Kidney (tissue), 13 donors: ENCODE measurements at regions not wholly inside any gene's neighbourhood (a gene's known extent, or its start where the extent isn't known, plus 50 kb on each side); places are given as distances from the start of the nearest gene placed in this dataset.

Experiments
- DNase-seq, 5 donors: peaks; one replicate each; pipeline ENCODE4 v3.0.0-alpha.2; 2013 to 2020
- FAIRE-seq: peaks from 2 replicates; lab custom pipeline; 2012; peaks lifted over from hg19 to GRCh38; lab: Jason Lieb, UNC
- H3K27ac ChIP-seq, 2 donors: one replicate each; pipeline ENCODE4 v1.7.0; 2013; ENCODE audit warnings: low read depth in 2 of 2, low read length in 2 of 2, inconsistent platforms in 1 of 2
- H3K27me3 ChIP-seq: one replicate; pipeline ENCODE4 v1.7.1; 2013; ENCODE audit warnings: low read length, inconsistent platforms; ENCODE audit not compliant: control insufficient read depth, insufficient read depth
- H3K36me3 ChIP-seq, 3 donors: one replicate each; pipeline versions ENCODE4 v1.7.0 to v1.7.1; 2013; ENCODE audit warnings: low read length in 3 of 3, control low read depth in 1 of 3, inconsistent platforms in 1 of 3; ENCODE audit not compliant: insufficient read depth in 3 of 3, control insufficient read depth in 2 of 3
- H3K4me1 ChIP-seq, 3 donors: one replicate each; pipeline versions ENCODE4 v1.7.0 to v1.7.1; 2013; ENCODE audit warnings: low read length in 3 of 3, inconsistent platforms in 1 of 3, low read depth in 1 of 3; ENCODE audit not compliant: control insufficient read depth in 2 of 3, insufficient read depth in 2 of 3
- H3K4me3 ChIP-seq, 3 donors: one replicate each; pipeline versions ENCODE4 v1.7.0 to v1.8.1; 2013; ENCODE audit warnings: low read length in 3 of 3, control low read depth in 1 of 3, inconsistent platforms in 1 of 3
- H3K9ac ChIP-seq, 3 donors: one replicate each; pipeline versions ENCODE4 v1.7.0 to v1.7.1; 2013; ENCODE audit warnings: low read length in 3 of 3, control low read depth in 1 of 3, inconsistent platforms in 1 of 3
- H3K9me3 ChIP-seq, 3 donors: one replicate each; pipeline versions ENCODE4 v1.7.0 to v1.7.1; 2013; ENCODE audit warnings: low read length in 3 of 3, control low read depth in 1 of 3, inconsistent platforms in 1 of 3; ENCODE audit not compliant: control insufficient read depth in 2 of 3, insufficient read depth in 1 of 3
- CTCF ChIP-seq: IDR thresholded peaks from 3 replicates; pipeline ENCODE4 v1.5.1; 2012; ENCODE audit warnings: mild to moderate bottlenecking, moderate library complexity, borderline replicate concordance; ENCODE audit not compliant: insufficient read depth; ENCODE audit errors: extremely low read depth
- intact Hi-C: fragments of 100-400 bp; cut with DNase I; formaldehyde crosslinking; loops from one replicate; pipeline ENCODE4 v1.11.1; 2022
- donor health status: control.
- donor health status: control.
- donor health status: control.
- donor health status: control.
- donor health status: control.
- donor health status: DM: yes; HTN: yes; CAD: no.
- donor health status: Normal renal cell carcinoma (clear cell type).

GRCh38 chr14:26078561-26078960, 519.3 kb downstream of the NOVA1 start:
- Histone ChIP-seq H3K36me3 (no peaks in the 10 kb centered on the region), H3K4me3 (no peak overlapping the region), H3K27ac (no peak overlapping the region), H3K9me3 (no peaks in the 10 kb centered on the region), H3K27me3 (no peaks in the 10 kb centered on the region), H3K9ac (no peak overlapping the region), H3K4me1 (no peaks in the 10 kb centered on the region)
- intact Hi-C loops = no loop called here
- FAIRE-seq = no peak
- peak in 2 of 5 donors; percentile 49 to 52 for DNase-seq
- no peak for TF ChIP-seq CTCF

GRCh38 chr14:26074892-26075291, 522.9 kb downstream of the NOVA1 start:
- TF ChIP-seq CTCF = no peak
- Histone ChIP-seq H3K4me1 (no peaks in the 10 kb centered on the region), H3K36me3 (no peaks in the 10 kb centered on the region), H3K27me3 (no peaks in the 10 kb centered on the region), H3K4me3 (no peak overlapping the region), H3K9me3 (no peaks in the 10 kb centered on the region), H3K27ac (no peak overlapping the region), H3K9ac (no peak overlapping the region)
- FAIRE-seq (no peak), DNase-seq (no peak)
- intact Hi-C loops = no loop called here

- intact Hi-C loops = no loop called here
- DNase-seq (no peak), FAIRE-seq (no peak)
- TF ChIP-seq CTCF = no peak
- H3K4me3 ChIP-seq = no peak overlapping the region
- no peaks in the 10 kb centered on the region for H3K9me3 ChIP-seq
- H3K4me1 ChIP-seq = no peaks in the 10 kb centered on the region
- no peaks in the 10 kb centered on the region for H3K36me3 ChIP-seq
- H3K27ac ChIP-seq = no peak overlapping the region
- no peak overlapping the region for H3K9ac ChIP-seq
- no peaks in the 10 kb centered on the region for H3K27me3 ChIP-seq
Observed at GRCh38 chr14:26070443-26070842, 527.4 kb downstream of the NOVA1 start.

GRCh38 chr14:26067786-26068459, 529.9 kb downstream of the NOVA1 start:
- TF ChIP-seq CTCF = no peak
- Histone ChIP-seq H3K4me1 (no peaks in the 10 kb centered on the region), H3K4me3 (no peak overlapping the region), H3K27ac (no peak overlapping the region), H3K36me3 (no peaks in the 10 kb centered on the region), H3K27me3 (no peaks in the 10 kb centered on the region), H3K9me3 (no peaks in the 10 kb centered on the region), H3K9ac (no peak overlapping the region)
- no peak for FAIRE-seq
- intact Hi-C loops = no loop called here
- no peak for DNase-seq
